Stimulated activated effector memory CD8-positive, alpha-beta T cell treated with anti-CD3 and anti-CD28 coated beads, Interleukin-12 subunit alpha, Interleukin-12 subunit beta, amount 100 ng/mL, for 72 hours (primary cell): ENCODE measurements at regions not wholly inside any gene's neighbourhood (a gene's known extent, or its start where the extent isn't known, plus 50 kb on each side); places are given as distances from the start of the nearest gene placed in this dataset.
"Not testable (repeated sequence)": the region's sequence is repeated elsewhere in the genome, so short reads cannot be mapped to it uniquely, and the experiment has no call there.

ENCODE experiments used
- ATAC-seq: fragments of 150-1000 bp; cut with Tn5 transposase; 2 replicates; pipeline ENCODE4 v1.10.0; 2021
- DNase-seq, 2 donors: peaks; one replicate each; pipeline ENCODE4 v3.0.0; 2021 to 2022; ENCODE audit warnings: low spot score in 2 of 2
- H3K27ac Mint-ChIP-seq: one replicate; pipeline ENCODE4 v1.8.0; 2022; ENCODE audit warnings: mild to moderate bottlenecking, mixed read lengths
- H3K36me3 Mint-ChIP-seq: one replicate; pipeline ENCODE4 v1.8.0; 2022; ENCODE audit warnings: mild to moderate bottlenecking, mixed read lengths
- H3K4me1 Mint-ChIP-seq: one replicate; pipeline ENCODE4 v1.8.0; 2022; ENCODE audit warnings: mixed read lengths
- H3K4me3 Mint-ChIP-seq: one replicate; pipeline ENCODE4 v1.8.0; 2022; ENCODE audit warnings: mild to moderate bottlenecking, mixed read lengths
- H3K9me3 Mint-ChIP-seq: one replicate; pipeline ENCODE4 v1.8.0; 2022; ENCODE audit warnings: mixed read lengths

DNA sequence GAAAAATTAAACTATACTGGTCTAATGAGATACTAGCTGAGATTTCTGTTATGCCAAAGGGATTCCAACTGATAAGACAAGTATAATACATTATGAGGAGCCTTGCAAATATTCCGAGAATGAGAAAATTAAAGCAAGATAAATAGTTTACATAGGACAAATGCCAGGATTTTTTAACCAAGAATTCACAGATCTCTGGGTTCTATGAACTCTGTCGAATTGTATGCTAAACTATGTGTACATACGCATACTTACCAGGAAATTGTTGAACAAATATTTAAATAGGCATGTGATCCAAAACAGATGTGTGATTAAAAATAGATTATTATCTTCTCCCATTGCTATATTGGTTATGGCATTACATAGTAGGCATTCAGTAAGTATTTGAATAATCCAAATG is 616.6 kb downstream of the GABRG2 start:
- no peak for ATAC-seq
- Mint-ChIP-seq H3K4me1 (no peaks in the 10 kb centered on the region), H3K36me3 (no peaks in the 10 kb centered on the region)

DNA sequence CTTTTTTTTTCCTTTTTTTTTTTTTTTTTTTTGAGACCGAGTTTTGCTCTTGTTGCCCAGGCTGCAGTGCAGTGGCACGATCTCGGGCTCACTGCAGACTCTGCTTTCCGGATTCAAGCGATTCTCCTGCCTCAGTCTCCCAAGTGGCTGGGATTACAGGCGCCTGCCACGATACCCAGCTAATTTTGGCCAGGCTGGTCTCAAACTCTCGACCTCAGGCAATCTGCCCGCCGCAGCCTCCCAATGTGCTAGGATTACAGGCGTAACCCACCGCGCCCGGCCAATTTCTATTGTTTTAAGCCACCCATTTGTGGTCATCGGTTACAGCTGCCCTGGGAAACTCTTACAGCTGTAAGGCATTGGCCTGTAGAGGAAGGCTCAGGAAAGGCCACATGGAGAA is 617.7 kb downstream of the GABRG2 start:
- no peak overlapping the region for H3K4me3 Mint-ChIP-seq
- peaks cover 26% of the 10 kb centered on the region for H3K9me3 Mint-ChIP-seq
- DNase-seq (no peak), ATAC-seq (no peak)
- no peak overlapping the region for H3K27ac Mint-ChIP-seq
- H3K4me1 Mint-ChIP-seq, result no peaks in the 10 kb centered on the region
- no peaks in the 10 kb centered on the region for H3K36me3 Mint-ChIP-seq

More for the DNA sequence above, 616.6 kb downstream of the GABRG2 start:
- peaks cover 29% of the 10 kb centered on the region for H3K9me3 Mint-ChIP-seq
- no peak for DNase-seq
- no peak overlapping the region for H3K27ac Mint-ChIP-seq
- H3K4me3 Mint-ChIP-seq, result no peak overlapping the region

DNA sequence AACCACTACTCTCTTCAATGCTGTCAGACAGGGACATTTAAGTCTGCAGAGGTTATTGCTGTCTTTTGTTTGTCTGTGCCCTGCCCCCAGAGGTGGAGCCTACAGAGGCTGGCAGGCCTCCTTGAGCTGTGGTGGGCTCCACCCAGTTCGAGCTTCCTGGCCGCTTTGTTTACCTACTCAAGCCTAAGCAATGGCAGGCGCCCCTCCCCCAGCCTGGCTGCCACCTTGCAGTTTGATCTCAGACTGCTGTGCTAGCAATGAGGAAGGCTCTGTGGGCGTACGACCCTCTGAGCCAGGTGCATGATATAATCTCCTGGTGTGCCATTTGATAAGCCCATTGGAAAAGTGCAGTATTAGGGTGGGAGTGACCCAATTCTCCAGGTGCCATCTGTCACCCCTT is 628.7 kb downstream of the GABRG2 start:
- not testable (repeated sequence) for H3K36me3 Mint-ChIP-seq, H3K4me1 Mint-ChIP-seq, H3K27ac Mint-ChIP-seq, ATAC-seq, H3K4me3 Mint-ChIP-seq, DNase-seq
- H3K9me3 Mint-ChIP-seq, result peaks cover 14% of the 10 kb centered on the region

DNA sequence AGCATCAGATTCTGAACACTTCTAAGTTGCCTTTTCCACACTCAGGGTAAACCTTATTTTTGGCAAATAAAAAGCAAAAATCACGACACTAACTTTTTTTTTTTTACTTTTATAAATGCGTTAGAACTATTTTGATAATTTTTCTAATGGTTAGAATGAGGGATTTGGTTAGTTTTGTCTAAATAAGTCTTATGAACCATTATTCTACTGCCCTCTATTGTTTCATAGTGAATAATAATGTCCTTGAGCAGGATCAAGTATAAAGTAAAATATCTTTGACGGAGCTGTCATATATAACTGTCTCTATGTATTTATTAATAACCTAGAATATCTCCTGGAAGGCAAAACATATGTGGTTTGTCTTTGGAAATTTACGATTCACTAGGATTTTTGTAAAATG is 631.8 kb downstream of the GABRG2 start:
- DNase-seq (no peak), ATAC-seq (no peak)
- Mint-ChIP-seq H3K27ac (no peak overlapping the region), H3K9me3 (peaks cover 20% of the 10 kb centered on the region), H3K36me3 (no peaks in the 10 kb centered on the region), H3K4me1 (no peaks in the 10 kb centered on the region), H3K4me3 (no peak overlapping the region)

DNA sequence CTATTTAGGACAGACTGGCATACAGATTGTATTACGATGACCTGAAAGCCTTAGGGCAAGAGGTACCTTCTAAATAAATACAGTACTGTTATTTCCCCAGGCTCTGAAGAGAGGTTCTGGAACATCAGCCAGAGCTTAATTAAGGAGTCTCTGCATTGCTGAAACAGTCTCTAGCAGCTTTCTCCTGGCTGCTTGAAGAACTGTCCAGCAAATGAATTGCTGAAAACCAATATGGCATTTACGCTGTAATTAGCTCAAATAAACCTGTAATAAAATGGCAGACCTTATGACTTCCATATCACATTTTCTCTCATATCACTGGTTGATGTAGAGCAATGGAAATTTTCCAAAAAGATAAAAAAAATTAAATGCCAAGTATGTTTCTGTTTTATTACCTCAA is 636.3 kb downstream of the GABRG2 start:
- Mint-ChIP-seq H3K27ac (no peak overlapping the region), H3K36me3 (no peaks in the 10 kb centered on the region), H3K4me1 (no peaks in the 10 kb centered on the region), H3K9me3 (peaks cover 12% of the 10 kb centered on the region), H3K4me3 (no peak overlapping the region)
- ATAC-seq (no peak), DNase-seq (no peak)

DNA sequence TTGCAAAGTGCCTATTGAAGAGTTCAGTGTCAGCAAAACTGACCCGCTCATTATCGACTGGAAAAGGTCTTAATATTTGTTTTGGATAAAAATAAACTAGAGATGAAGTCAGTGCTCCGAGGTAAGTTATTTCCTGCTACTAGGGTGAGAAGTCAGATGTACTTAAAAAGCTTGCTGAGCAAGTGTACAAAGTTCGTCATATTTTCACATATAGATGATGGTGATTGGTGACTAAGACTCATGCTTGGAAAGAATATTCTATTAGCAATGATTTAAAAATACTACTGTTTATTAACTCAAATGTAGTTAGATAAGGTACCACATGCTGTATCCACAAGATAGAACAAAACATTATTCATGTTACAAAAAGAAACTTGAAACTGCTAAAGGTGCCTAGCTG is 643.7 kb downstream of the GABRG2 start:
- no peaks in the 10 kb centered on the region for H3K4me1 Mint-ChIP-seq

DNA sequence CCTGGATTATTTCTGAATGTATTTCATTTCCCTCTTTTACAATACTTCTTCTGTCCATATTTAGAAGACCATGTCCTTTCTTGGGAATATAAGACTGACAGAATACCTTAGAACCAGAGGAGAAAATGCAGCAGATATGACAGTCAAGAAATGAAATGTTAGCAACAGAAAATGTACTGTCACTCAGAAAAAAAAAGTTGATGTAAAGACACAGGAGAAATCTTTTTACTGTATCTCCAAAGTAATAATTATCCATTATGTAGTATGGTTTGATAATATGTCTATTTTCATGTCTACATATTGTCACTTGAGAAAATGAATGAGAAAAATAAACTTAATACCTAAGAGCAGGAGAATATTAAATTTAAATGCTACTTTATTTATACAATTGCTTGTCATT is 652.1 kb downstream of the GABRG2 start:
- H3K9me3 Mint-ChIP-seq, result peaks cover 11% of the 10 kb centered on the region
- no peaks in the 10 kb centered on the region for H3K4me1 Mint-ChIP-seq
- DNase-seq, result no peak
- no peak for ATAC-seq
- H3K4me3 Mint-ChIP-seq, result no peak overlapping the region
- H3K27ac Mint-ChIP-seq, result no peak overlapping the region
- H3K36me3 Mint-ChIP-seq, result no peaks in the 10 kb centered on the region

More for the DNA sequence above, 643.7 kb downstream of the GABRG2 start:
- Mint-ChIP-seq H3K4me3 (no peak overlapping the region), H3K36me3 (no peaks in the 10 kb centered on the region), H3K9me3 (no peaks in the 10 kb centered on the region), H3K27ac (no peak overlapping the region)
- DNase-seq (no peak), ATAC-seq (no peak)

DNA sequence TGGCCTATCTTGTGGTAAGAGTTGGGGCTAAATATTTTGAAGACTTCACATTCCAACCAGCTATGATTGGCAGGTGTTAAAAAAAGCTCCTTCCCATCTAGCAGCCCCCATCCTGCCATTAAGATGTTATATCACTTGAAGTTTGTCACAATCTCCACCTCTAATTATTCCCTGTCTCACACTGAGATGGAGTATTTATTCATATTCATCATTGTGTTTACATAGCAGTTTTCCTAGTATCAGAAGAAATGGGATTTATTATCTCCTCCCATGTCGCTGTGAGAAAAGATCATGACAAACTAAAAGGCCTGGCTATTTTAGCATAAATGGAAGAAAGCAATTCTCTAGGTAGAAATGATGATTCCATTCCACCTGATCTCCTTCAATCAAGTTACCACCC is 653.6 kb downstream of the GABRG2 start:
- H3K27ac Mint-ChIP-seq, result no peak overlapping the region
- H3K9me3 Mint-ChIP-seq, result peaks cover 11% of the 10 kb centered on the region
- DNase-seq (no peak), ATAC-seq (no peak)
- H3K4me1 Mint-ChIP-seq, result no peaks in the 10 kb centered on the region
- H3K4me3 Mint-ChIP-seq, result no peak overlapping the region
- H3K36me3 Mint-ChIP-seq, result no peaks in the 10 kb centered on the region

DNA sequence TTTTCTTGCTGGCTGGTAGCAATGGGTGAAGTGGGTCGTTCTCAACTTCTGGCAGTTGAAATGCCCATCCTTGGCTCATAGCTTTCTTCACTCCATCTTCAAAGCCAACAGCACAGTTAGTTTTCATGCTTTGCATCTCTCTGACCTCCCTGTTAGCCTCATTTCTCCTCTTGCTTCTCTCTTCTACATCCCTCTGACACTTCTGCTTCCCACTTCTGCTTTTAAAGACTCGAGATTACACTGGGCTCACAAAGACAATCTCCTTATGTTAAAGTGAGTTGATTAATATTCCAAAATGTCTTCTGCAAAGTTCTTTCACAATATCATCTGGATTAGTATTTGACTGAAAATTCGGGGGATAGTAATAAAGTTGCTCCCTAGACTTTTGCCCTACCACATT is 684.8 kb upstream of the CCNG1 start:
- no peaks in the 10 kb centered on the region for H3K4me1 Mint-ChIP-seq
- no peak overlapping the region for H3K27ac Mint-ChIP-seq
- DNase-seq, result no peak
- no peak overlapping the region for H3K4me3 Mint-ChIP-seq
- no peak for ATAC-seq
- peaks cover 7% of the 10 kb centered on the region for H3K9me3 Mint-ChIP-seq
- no peaks in the 10 kb centered on the region for H3K36me3 Mint-ChIP-seq

DNA sequence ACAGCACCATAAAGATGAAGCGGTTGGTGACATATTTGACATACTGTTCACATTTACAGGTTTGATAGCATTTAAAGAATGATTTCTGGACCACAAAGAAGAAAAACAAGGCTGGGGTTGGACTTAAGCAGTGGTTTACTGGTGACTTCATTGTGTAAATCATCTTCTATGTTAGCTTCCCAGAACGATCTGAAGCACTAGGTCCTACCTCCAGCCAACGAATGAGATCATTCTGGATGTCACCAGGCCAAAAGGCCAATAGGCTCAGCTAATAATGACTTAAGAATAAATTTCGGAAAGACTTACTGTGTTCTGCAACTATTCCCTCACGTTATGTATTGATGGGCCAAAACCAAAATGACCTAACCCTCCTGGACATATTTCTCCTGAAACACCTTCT is 675.3 kb upstream of the CCNG1 start:
- no peaks in the 10 kb centered on the region for H3K36me3 Mint-ChIP-seq
- H3K27ac Mint-ChIP-seq, result no peak overlapping the region
- no peak for DNase-seq
- H3K4me1 Mint-ChIP-seq, result no peaks in the 10 kb centered on the region
- peaks cover 9% of the 10 kb centered on the region for H3K9me3 Mint-ChIP-seq
- no peak overlapping the region for H3K4me3 Mint-ChIP-seq
- no peak for ATAC-seq

DNA sequence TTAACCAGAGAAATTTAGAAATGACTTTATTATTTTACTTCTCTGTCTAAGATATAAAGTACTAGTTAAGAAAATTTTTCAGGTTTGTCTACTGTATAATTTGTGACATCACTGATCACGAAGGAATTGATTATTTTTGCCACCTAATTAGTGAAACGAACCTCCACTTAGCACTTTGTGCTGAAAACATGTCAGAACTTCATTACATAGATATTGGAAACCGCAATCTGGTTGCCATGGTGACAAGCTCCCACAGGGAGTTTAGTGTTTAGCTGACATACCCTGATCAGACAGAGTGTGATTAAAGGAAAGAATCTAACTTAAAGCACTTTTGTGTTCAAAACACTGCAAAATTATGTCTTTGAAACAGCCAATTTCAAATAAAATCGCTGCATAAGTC is 668.4 kb upstream of the CCNG1 start:
- Mint-ChIP-seq H3K27ac (no peak overlapping the region), H3K4me1 (no peaks in the 10 kb centered on the region), H3K9me3 (peaks cover 9% of the 10 kb centered on the region), H3K36me3 (no peaks in the 10 kb centered on the region), H3K4me3 (no peak overlapping the region)
- DNase-seq (no peak), ATAC-seq (no peak)

DNA sequence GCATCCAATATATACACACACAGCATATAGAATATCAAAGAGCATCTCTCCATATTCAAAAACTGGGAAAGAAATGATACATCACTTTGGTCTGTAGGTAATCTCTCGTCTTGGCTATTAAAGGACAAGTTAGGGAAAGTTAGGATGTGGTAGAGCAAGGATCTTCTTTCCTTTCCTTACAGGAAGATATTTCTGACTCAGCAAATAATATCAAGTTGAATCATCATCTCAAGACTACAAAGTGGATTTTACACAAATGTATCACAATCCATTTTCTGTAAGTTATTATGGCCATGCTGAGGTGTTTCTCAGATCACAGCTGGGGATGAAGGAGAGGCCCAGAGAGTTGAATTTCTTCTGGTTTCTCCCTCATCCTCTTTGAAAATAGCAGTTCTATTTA is 651.7 kb upstream of the CCNG1 start:
- Mint-ChIP-seq H3K9me3 (peaks cover 9% of the 10 kb centered on the region), H3K36me3 (no peaks in the 10 kb centered on the region), H3K4me1 (no peaks in the 10 kb centered on the region), H3K27ac (no peak overlapping the region), H3K4me3 (no peak overlapping the region)
- ATAC-seq (no peak), DNase-seq (no peak)

DNA sequence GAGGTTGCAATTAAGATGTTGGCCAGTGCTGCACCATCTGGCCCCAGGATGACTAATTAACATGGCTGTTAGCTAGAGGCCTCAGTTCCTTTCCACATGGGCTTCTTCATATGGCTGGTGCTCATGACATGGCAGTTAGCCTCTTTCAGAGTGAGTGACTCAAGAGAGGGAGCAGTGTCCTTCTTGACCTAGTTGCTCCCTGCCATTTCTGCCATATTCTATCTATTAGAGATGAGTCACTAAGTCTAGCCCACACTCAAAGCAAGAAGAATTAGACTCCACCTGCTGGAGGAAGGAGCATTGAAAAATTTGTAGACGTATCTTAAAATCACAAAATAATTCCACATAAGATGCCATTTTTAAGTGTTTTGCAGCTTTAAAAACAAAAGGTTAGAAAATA is 651.2 kb upstream of the CCNG1 start:
- H3K4me3 Mint-ChIP-seq, result no peak overlapping the region
- H3K9me3 Mint-ChIP-seq, result peaks cover 9% of the 10 kb centered on the region
- H3K27ac Mint-ChIP-seq, result no peak overlapping the region
- DNase-seq (no peak), ATAC-seq (no peak)
- H3K4me1 Mint-ChIP-seq, result no peaks in the 10 kb centered on the region
- H3K36me3 Mint-ChIP-seq, result no peaks in the 10 kb centered on the region

DNA sequence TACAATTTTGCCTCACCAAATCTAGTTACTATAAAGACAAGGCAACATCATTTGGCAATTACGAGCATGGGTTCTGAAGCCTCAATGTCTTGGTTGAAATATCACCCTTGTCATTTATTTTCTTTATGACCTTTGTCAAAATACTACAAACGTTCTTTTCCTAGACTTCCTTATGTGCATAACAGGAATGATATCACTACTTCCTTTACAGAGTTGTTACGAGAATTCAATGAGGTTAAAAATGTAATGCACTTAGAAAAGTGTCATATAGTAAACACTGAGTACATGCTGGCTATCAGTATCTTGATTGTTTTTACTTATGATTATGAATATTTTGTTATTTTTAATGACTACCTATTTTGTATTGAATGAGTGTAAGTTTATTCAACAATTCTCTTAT is 640.9 kb upstream of the CCNG1 start:
- DNase-seq, result no peak
- no peak for ATAC-seq
- Mint-ChIP-seq H3K9me3 (peaks cover 12% of the 10 kb centered on the region), H3K36me3 (no peaks in the 10 kb centered on the region), H3K4me3 (no peak overlapping the region), H3K4me1 (no peaks in the 10 kb centered on the region), H3K27ac (no peak overlapping the region)

DNA sequence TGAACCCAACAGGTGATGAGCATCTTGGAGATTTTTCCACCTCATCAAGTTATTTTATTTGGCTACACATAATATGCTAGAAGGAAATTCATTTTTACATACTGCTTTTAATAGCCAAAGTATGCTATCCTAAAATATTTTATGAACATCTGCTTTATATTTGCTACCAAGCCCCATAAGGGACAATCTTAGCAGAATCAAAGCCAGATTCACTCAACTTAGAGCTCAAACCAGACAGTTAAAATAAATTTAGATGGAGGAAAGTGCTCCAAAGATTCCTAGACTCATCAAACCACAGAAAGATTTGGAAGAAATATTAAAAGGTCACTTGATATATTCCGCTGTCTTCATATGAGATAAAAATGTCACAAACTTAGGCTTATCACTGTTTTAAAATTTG is 637.1 kb upstream of the CCNG1 start:
- Mint-ChIP-seq H3K4me3 (no peak overlapping the region), H3K9me3 (peaks cover 6% of the 10 kb centered on the region), H3K36me3 (no peaks in the 10 kb centered on the region), H3K4me1 (no peaks in the 10 kb centered on the region), H3K27ac (no peak overlapping the region)
- ATAC-seq (no peak), DNase-seq (no peak)

DNA sequence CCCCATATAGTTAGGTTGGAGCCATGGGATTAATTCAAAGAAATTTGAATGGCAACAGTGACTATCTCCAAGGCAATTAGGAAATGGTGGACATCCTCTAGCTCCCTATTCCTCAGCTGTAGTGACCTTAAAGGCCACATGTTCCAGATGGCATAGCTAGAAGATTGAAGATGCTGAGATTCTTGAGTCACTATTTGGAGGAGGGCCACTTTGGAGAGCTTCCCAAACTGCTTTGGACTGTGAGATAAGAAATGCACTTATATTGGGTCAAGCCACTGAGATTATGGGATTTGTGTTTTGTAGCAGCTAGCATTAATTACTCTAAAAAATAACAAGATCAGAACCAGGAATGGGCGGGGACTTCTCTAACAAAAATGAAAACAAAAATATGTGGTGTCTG is 636.2 kb upstream of the CCNG1 start:
- DNase-seq (no peak), ATAC-seq (no peak)
- H3K4me3 Mint-ChIP-seq, result no peak overlapping the region
- H3K27ac Mint-ChIP-seq, result no peak overlapping the region
- H3K36me3 Mint-ChIP-seq, result no peaks in the 10 kb centered on the region
- H3K4me1 Mint-ChIP-seq, result no peaks in the 10 kb centered on the region
- H3K9me3 Mint-ChIP-seq, result peaks cover 6% of the 10 kb centered on the region

DNA sequence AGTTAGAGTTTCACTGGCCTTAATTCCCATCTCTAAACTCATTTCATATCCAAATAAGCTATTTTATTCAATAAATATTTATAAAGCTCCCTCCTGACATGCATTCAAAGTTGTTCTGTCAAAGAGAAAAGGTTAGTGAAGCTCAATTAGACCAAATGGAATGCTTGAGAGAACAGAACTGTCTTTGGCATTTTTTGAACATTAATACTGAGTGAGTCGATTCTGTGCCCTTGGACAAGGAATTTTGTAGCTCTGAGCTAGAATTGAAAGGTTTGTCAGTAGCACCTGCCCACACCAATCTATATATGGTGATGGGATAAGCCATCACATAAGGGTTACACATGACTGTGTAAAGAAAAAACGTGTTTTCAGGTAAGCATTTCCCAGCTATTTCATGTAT is 631.2 kb upstream of the CCNG1 start:
- peaks cover 3% of the 10 kb centered on the region for H3K9me3 Mint-ChIP-seq
- no peak overlapping the region for H3K4me3 Mint-ChIP-seq
- H3K27ac Mint-ChIP-seq, result no peak overlapping the region
- DNase-seq, result no peak
- H3K36me3 Mint-ChIP-seq, result no peaks in the 10 kb centered on the region
- ATAC-seq, result no peak
- H3K4me1 Mint-ChIP-seq, result no peaks in the 10 kb centered on the region
